IMR-90 (cell line): ENCODE measurements at regions not wholly inside any gene's neighbourhood (a gene's known extent, or its start where the extent isn't known, plus 50 kb on each side); places are given as distances from the start of the nearest gene placed in this dataset.

Experiments
- BHLHE40 ChIP-seq: fragments of 150-350 bp; IDR thresholded peaks from 2 replicates; pipeline ENCODE4 v1.6.1; 2016; ENCODE audit warnings: mild to moderate bottlenecking, low read depth, low read length
- CEBPB ChIP-seq: IDR thresholded peaks from 2 replicates; pipeline ENCODE4 v1.6.1; 2012; ENCODE audit warnings: low read depth, low read length, improper control_type of control experiment
- CHD1 ChIP-seq: IDR thresholded peaks from 2 replicates; pipeline ENCODE4 v1.6.1; 2012; ENCODE audit warnings: low read depth, low read length, improper control_type of control experiment
- CTCF ChIP-seq: conservative IDR thresholded peaks from 2 replicates; pipeline ENCODE4 v1.5.1; 2012; ENCODE audit warnings: mild to moderate bottlenecking, low read depth, low read length, improper control_type of control experiment
- MAFK ChIP-seq: IDR thresholded peaks from 2 replicates; pipeline ENCODE4 v1.6.1; 2012; ENCODE audit warnings: low read depth, low read length, improper control_type of control experiment
- MXI1 ChIP-seq: IDR thresholded peaks from 2 replicates; pipeline ENCODE4 v1.6.1; 2012; ENCODE audit warnings: low read depth, mild to moderate bottlenecking, low read length, moderate library complexity, borderline replicate concordance
- NFE2L2 ChIP-seq: fragments of 150-350 bp; IDR thresholded peaks from 2 replicates; pipeline ENCODE4 v1.6.1; 2016; ENCODE audit warnings: low read depth, mild to moderate bottlenecking, low read length
- POLR2A ChIP-seq: IDR thresholded peaks from 2 replicates; pipeline ENCODE4 v1.6.1; 2012; ENCODE audit warnings: mild to moderate bottlenecking, low read depth, low read length
- RAD21 ChIP-seq: IDR thresholded peaks from 2 replicates; pipeline ENCODE4 v1.6.1; 2012; ENCODE audit warnings: low read length, improper control_type of control experiment
- RFX5 ChIP-seq: IDR thresholded peaks from 2 replicates; pipeline ENCODE4 v1.8.0; 2012; ENCODE audit warnings: low read depth, mild to moderate bottlenecking, low read length, moderate library complexity
- USF2 ChIP-seq: fragments of 150-350 bp; IDR thresholded peaks from 2 replicates; pipeline ENCODE4 v1.6.1; 2017; ENCODE audit warnings: mild to moderate bottlenecking, antibody characterized with exemption, low read length, low read depth

- TF ChIP-seq RFX5 (no peak), CTCF (no peak), POLR2A (no peak), RAD21 (no peak), BHLHE40 (no peak), NFE2L2 (no peak), CEBPB (no peak), MXI1 (no peak), USF2 (no peak), CHD1 (no peak), MAFK (no peak)
Observed at GRCh38 chr4:132694775-132695174, 454.3 kb upstream of the PCDH10 start.
